ENCODE measurements at regions not wholly inside any gene's neighbourhood (a gene's known extent, or its start where the extent isn't known, plus 50 kb on each side); places are given as distances from the start of the nearest gene placed in this dataset.

GRCh38 chr11:36825251-36825650 is 227.2 kb upstream of the RAG2 start:
- peaks cover 63% of the 10 kb centered on the region for H3K36me3 Mint-ChIP-seq
- no peak for ATAC-seq
- TF ChIP-seq ZNF232 (CRISPR knock-in tag; IDR thresholded peaks at IDR 0.05) = no peak
- TF ChIP-seq HMGA2 (CRISPR knock-in tag; IDR thresholded peaks at IDR 0.05) = no peak
- TF ChIP-seq FOXP4 (CRISPR knock-in tag; IDR thresholded peaks at IDR 0.05) = no peak
- TF ChIP-seq, protein P1, sequence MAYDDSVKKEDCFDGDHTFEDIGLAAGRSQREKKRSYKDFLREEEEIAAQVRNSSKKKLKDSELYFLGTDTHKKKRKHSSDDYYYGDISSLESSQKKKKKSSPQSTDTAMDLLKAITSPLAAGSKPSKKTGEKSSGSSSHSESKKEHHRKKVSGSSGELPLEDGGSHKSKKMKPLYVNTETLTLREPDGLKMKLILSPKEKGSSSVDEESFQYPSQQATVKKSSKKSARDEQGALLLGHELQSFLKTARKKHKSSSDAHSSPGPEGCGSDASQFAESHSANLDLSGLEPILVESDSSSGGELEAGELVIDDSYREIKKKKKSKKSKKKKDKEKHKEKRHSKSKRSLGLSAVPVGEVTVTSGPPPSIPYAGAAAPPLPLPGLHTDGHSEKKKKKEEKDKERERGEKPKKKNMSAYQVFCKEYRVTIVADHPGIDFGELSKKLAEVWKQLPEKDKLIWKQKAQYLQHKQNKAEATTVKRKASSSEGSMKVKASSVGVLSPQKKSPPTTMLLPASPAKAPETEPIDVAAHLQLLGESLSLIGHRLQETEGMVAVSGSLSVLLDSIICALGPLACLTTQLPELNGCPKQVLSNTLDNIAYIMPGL (CRISPR knock-in tag; IDR thresholded peaks at IDR 0.05) = no peak
- TF ChIP-seq ARID4B (CRISPR knock-in tag; IDR thresholded peaks at IDR 0.05; ENCODE audit: borderline replicate concordance) = no peak
- TF ChIP-seq, protein P2, sequence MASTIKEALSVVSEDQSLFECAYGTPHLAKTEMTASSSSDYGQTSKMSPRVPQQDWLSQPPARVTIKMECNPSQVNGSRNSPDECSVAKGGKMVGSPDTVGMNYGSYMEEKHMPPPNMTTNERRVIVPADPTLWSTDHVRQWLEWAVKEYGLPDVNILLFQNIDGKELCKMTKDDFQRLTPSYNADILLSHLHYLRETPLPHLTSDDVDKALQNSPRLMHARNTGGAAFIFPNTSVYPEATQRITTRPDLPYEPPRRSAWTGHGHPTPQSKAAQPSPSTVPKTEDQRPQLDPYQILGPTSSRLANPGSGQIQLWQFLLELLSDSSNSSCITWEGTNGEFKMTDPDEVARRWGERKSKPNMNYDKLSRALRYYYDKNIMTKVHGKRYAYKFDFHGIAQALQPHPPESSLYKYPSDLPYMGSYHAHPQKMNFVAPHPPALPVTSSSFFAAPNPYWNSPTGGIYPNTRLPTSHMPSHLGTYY (CRISPR knock-in tag; IDR thresholded peaks at IDR 0.05) = no peak
- TF ChIP-seq FOXK1 (CRISPR knock-in tag; IDR thresholded peaks at IDR 0.05) = no peak
- no peak for TF ChIP-seq OVOL2 (CRISPR knock-in tag; IDR thresholded peaks at IDR 0.05; ENCODE audit: borderline replicate concordance)
- TF ChIP-seq RELA (CRISPR knock-in tag; IDR thresholded peaks at IDR 0.05; ENCODE audit: borderline replicate concordance) = no peak
- TF ChIP-seq, protein P3, sequence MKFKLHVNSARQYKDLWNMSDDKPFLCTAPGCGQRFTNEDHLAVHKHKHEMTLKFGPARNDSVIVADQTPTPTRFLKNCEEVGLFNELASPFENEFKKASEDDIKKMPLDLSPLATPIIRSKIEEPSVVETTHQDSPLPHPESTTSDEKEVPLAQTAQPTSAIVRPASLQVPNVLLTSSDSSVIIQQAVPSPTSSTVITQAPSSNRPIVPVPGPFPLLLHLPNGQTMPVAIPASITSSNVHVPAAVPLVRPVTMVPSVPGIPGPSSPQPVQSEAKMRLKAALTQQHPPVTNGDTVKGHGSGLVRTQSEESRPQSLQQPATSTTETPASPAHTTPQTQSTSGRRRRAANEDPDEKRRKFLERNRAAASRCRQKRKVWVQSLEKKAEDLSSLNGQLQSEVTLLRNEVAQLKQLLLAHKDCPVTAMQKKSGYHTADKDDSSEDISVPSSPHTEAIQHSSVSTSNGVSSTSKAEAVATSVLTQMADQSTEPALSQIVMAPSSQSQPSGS (CRISPR knock-in tag; IDR thresholded peaks at IDR 0.05; ENCODE audit: borderline replicate concordance, low read depth) = no peak
- DNase-seq (ENCODE audit: low spot score) = no peak
- H3K27ac Mint-ChIP-seq = no peak overlapping the region
- peaks cover 84% of the 10 kb centered on the region for H3K9me3 Mint-ChIP-seq
- ChIA-PET CTCF (no interaction called here), POLR2A (no interaction called here)
- H3K4me3 Mint-ChIP-seq = no peak overlapping the region
- H3K27me3 Mint-ChIP-seq (ENCODE audit: low read depth) = peaks cover 17% of the 10 kb centered on the region
- H3K4me1 Mint-ChIP-seq = no peaks in the 10 kb centered on the region

DNA sequence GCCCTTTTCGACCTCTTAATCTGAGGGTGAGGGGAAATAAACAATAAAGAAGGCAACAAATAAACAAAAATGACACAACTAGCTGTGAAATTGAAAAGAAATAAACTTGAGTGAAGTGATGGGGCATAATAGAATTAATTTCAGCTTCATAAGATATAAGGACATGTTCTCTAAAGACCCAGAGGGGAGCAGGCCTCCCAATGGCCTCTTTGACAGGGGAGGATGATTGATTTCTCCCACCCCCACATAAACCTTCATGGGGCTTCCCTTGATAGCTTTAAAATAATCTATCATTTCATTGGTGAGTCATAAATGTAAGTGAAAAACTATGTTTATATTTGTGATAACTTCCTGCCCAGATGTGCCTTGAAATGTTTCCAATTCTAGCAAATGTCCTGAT is 226.3 kb upstream of the RAG2 start:
- peaks cover 64% of the 10 kb centered on the region for H3K36me3 Mint-ChIP-seq
- no peak overlapping the region for H3K27ac Mint-ChIP-seq
- POLR2A ChIA-PET = no interaction called here
- peaks cover 83% of the 10 kb centered on the region for H3K9me3 Mint-ChIP-seq
- H3K4me1 Mint-ChIP-seq = no peaks in the 10 kb centered on the region
- CTCF ChIA-PET = no interaction called here
- H3K4me3 Mint-ChIP-seq = no peak overlapping the region
- ATAC-seq = no peak
- peaks cover 17% of the 10 kb centered on the region for H3K27me3 Mint-ChIP-seq (ENCODE audit: low read depth)
- TF ChIP-seq ZNF317 (CRISPR knock-in tag; IDR thresholded peaks at IDR 0.05; ENCODE audit: borderline replicate concordance, low read depth) = no peak
- DNase-seq (ENCODE audit: low spot score) = no peak

DNA sequence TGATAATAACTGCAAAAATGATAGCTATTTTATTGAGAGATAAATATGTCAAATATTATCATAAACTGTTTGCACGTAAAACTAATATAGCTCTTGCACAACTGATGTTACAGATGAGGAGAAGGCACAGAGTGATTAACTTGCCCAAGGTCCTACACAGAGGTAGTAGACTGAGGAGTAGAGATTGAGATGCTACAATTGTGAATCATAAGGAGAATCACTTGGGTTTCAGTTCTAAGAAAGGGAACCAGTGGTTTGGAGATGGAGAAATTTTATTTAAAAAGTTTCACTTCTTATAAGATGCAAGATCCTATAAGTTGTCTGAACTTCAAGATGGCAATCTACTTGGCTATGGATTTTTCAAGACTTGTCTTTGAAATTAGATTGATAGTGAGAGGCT is 224.8 kb upstream of the RAG2 start:
- Mint-ChIP-seq H3K4me1 (no peaks in the 10 kb centered on the region), H3K9me3 (peaks cover 84% of the 10 kb centered on the region), H3K36me3 (peaks cover 69% of the 10 kb centered on the region), H3K27me3 (ENCODE audit: low read depth) (peaks cover 15% of the 10 kb centered on the region), H3K4me3 (no peak overlapping the region), H3K27ac (no peak overlapping the region)
- POLR2A ChIA-PET = no interaction called here
- ATAC-seq = no peak
- no peak for DNase-seq (ENCODE audit: low spot score)
- CTCF ChIA-PET = no interaction called here
- TF ChIP-seq MXD4 (CRISPR knock-in tag; IDR thresholded peaks at IDR 0.05; ENCODE audit: borderline replicate concordance) (no peak), USF2 (CRISPR knock-in tag; IDR thresholded peaks at IDR 0.05) (no peak), ZBTB21 (CRISPR knock-in tag; IDR thresholded peaks at IDR 0.05; ENCODE audit: borderline replicate concordance) (no peak), TCF7 (CRISPR knock-in tag; IDR thresholded peaks at IDR 0.05; ENCODE audit: low read depth) (no peak), ZSCAN18 (CRISPR knock-in tag; IDR thresholded peaks at IDR 0.05) (no peak), ELF4 (CRISPR knock-in tag; IDR thresholded peaks at IDR 0.05; ENCODE audit: low read depth) (no peak), SMAD3 (CRISPR knock-in tag; IDR thresholded peaks at IDR 0.05; ENCODE audit: borderline replicate concordance) (no peak)

Data from WTC11 (cell line).